ENCODE measurements at regions not wholly inside any gene's neighbourhood (a gene's known extent, or its start where the extent isn't known, plus 50 kb on each side); places are given as distances from the start of the nearest gene placed in this dataset.

DNA sequence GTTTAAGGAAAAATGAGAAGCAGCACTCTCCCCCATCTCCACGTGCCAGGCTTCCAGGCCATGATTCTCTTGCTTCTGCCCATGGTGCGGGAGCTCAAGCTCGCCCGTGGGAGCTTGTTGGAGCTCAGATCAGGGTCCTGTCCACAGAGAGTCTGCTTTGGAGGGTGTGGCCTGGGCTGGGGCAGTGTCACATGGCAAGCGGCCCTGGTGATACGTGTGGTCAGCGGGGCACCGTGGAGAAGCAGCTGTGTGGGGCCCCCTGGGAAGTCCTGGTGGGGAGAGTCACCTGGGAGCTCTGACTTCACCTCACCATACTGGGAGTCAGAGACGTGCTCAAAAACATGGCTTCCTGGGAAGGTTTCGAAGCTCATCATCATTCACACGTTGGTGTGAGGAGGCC lies 275.3 kb downstream of the GADD45G start:
- peak; percentile 15 for DNase-seq
- H3K9me3 ChIP-seq, result no peaks in the 10 kb centered on the region
- no peaks in the 10 kb centered on the region for H3K4me1 ChIP-seq
- no peak overlapping the region for H3K9ac ChIP-seq (ENCODE audit: low read depth in 2 of 2, low read length in 2 of 2)
- H3K36me3 ChIP-seq, result no peaks in the 10 kb centered on the region
- H3K27me3 ChIP-seq, result no peaks in the 10 kb centered on the region
- intact Hi-C loops (cut with DNase I), result no loop called here
- H3K27ac ChIP-seq, result no peak overlapping the region
- no peak overlapping the region for H3K4me3 ChIP-seq
- TF ChIP-seq, protein P1, sequence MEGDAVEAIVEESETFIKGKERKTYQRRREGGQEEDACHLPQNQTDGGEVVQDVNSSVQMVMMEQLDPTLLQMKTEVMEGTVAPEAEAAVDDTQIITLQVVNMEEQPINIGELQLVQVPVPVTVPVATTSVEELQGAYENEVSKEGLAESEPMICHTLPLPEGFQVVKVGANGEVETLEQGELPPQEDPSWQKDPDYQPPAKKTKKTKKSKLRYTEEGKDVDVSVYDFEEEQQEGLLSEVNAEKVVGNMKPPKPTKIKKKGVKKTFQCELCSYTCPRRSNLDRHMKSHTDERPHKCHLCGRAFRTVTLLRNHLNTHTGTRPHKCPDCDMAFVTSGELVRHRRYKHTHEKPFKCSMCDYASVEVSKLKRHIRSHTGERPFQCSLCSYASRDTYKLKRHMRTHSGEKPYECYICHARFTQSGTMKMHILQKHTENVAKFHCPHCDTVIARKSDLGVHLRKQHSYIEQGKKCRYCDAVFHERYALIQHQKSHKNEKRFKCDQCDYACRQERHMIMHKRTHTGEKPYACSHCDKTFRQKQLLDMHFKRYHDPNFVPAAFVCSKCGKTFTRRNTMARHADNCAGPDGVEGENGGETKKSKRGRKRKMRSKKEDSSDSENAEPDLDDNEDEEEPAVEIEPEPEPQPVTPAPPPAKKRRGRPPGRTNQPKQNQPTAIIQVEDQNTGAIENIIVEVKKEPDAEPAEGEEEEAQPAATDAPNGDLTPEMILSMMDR (IDR thresholded peaks at IDR 0.05), result no peak

DNA sequence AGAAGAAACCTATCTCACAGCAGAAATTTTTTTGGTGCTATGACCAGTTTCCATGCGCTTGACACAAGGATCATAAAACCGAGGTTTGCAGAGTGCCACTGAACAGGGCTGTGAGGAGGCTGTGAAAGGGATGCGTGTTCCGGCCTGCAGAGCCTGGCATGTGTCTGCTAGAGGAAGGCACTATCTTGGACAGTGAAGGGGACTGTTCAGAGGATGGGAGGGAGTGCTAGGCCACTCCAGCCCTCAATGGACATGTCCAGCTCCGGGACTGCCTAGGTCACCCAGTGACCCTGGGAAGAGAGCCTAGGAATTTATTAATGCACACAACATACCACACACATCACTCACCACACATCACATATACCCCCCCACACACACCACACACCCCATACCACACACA lies 275.9 kb downstream of the GADD45G start:
- Histone ChIP-seq H3K4me3 (no peak overlapping the region), H3K9me3 (no peaks in the 10 kb centered on the region), H3K27me3 (no peaks in the 10 kb centered on the region), H3K27ac (no peak overlapping the region), H3K36me3 (no peaks in the 10 kb centered on the region), H3K9ac (ENCODE audit: low read depth in 2 of 2, low read length in 2 of 2) (no peak overlapping the region), H3K4me1 (no peaks in the 10 kb centered on the region)
- intact Hi-C loops (cut with DNase I), result no loop called here
- TF ChIP-seq, protein P1 (IDR thresholded peaks at IDR 0.05), result no peak
- no peak for DNase-seq

DNA sequence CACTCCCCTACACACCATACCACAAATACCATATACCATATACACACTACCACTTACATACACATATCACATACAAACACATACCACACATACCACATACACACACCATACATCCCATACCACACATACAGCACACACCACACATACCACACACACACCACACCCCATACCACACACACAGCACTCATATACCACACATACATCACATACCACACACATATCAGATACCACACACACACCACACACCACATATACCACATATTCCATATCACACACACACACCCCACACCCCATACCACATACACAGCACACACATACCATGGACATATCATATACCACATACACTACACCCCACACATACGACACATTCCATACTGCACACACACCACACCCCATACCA lies 276.6 kb downstream of the GADD45G start:
- Histone ChIP-seq H3K4me3 (no peak overlapping the region), H3K36me3 (no peaks in the 10 kb centered on the region), H3K27ac (no peak overlapping the region), H3K27me3 (no peaks in the 10 kb centered on the region), H3K4me1 (no peaks in the 10 kb centered on the region), H3K9ac (ENCODE audit: low read depth in 2 of 2, low read length in 2 of 2) (no peak overlapping the region), H3K9me3 (no peaks in the 10 kb centered on the region)
- TF ChIP-seq, protein P1 (IDR thresholded peaks at IDR 0.05), result no peak
- no peak for DNase-seq
- intact Hi-C loops (cut with DNase I), result no loop called here

DNA sequence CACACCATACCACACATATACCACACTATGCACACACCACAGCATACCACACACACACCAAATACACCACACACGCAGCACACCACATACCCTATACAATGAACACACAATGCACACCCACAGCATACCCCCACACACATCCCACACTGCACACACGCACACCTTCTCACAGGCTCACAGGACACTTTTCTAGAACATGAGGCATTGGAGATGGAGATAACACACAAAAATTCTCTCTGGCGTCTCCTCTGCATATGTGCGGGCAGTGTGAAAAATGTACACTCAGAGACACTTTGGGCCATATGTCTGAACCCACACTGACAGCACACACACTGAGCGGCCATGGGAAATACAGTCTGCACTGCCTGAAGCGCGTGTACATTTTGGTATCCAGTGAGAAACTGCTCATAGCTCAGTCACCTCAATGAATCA lies 278.1 kb downstream of the GADD45G start:
- H3K27me3 ChIP-seq, result no peaks in the 10 kb centered on the region
- intact Hi-C loops (cut with DNase I), result no loop called here
- no peaks in the 10 kb centered on the region for H3K9me3 ChIP-seq
- H3K9ac ChIP-seq (ENCODE audit: low read depth in 2 of 2, low read length in 2 of 2), result no peak overlapping the region
- H3K4me1 ChIP-seq, result no peaks in the 10 kb centered on the region
- DNase-seq, result no peak
- H3K36me3 ChIP-seq, result no peaks in the 10 kb centered on the region
- TF ChIP-seq, protein P1 (IDR thresholded peaks at IDR 0.05), result no peak
- H3K27ac ChIP-seq, result no peak overlapping the region
- no peak overlapping the region for H3K4me3 ChIP-seq

DNA sequence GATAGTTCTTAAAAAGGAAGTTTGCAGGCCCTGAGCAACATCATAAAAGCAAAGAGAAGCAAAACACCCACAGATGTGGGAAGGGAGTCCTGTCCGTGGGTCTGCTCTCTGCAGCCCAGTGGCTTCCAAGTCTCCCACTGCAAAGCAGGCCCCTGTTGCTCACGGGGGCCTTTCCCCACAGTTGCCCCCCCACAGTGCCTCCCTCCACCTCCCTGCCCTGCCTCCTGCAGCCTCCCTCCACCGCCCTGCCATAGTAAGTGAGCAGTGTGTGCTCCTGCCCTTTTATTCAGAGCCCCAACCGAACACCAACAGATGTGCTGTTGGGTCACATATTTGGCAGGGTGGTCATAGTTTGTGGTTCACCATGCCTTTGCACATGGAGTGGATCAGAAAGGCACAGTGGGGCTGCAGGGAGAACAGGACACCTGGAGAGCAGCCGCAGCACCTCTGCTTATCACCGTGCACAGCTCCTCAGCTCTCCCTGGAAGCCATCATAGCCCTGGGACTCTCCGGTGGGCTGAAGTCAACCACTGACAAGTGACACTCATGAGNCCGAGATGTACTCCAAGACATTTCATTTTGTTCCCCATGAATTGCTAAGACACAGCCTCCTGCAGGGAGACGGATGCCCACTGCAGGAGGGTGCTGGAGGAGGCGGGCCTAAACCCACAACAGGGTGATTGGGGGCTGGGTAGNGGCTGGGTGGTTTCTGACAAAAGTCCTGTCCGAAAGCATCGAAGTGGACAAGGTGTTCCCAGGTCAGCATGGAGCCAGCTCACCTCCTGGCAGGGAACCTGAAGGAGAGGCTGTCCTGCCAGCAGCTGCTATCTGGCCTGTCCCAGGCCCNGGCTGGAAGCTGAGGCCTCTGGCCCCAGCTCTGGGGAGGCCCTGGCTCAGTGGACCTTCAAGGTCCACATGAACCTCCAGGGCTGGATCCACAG lies 278.9 kb downstream of the GADD45G start:
- no peak overlapping the region for H3K4me3 ChIP-seq
- no peak for DNase-seq
- no peak overlapping the region for H3K9ac ChIP-seq (ENCODE audit: low read depth in 2 of 2, low read length in 2 of 2)

More for the DNA sequence above, 278.9 kb downstream of the GADD45G start:
- no peak overlapping the region for H3K27ac ChIP-seq
- no peaks in the 10 kb centered on the region for H3K4me1 ChIP-seq
- H3K27me3 ChIP-seq, result no peaks in the 10 kb centered on the region
- H3K36me3 ChIP-seq, result no peaks in the 10 kb centered on the region
- intact Hi-C loops (cut with DNase I), result no loop called here
- H3K9me3 ChIP-seq, result no peaks in the 10 kb centered on the region
- TF ChIP-seq, protein P1 (IDR thresholded peaks at IDR 0.05), result no peak

Measured in colonic mucosa (tissue), 4 donors.